Fibroblast of upper back skin (primary cell): ENCODE measurements at regions not wholly inside any gene's neighbourhood (a gene's known extent, or its start where the extent isn't known, plus 50 kb on each side); places are given as distances from the start of the nearest gene placed in this dataset.
"Not testable (repeated sequence)": the region's sequence is repeated elsewhere in the genome, so short reads cannot be mapped to it uniquely, and the experiment has no call there.

Experiments used
- DNase-seq: peaks from one replicate; pipeline ENCODE4 v3.0.0-alpha.2; 2013

- DNase-seq = no peak
Observed at GRCh38 chr14:96688629-96689028, 108.6 kb upstream of the VRK1 start.

- DNase-seq = no peak
Observed at GRCh38 chr14:96690713-96691383, 106.3 kb upstream of the VRK1 start.

GRCh38 chr14:96693252-96693820 lies 103.8 kb upstream of the VRK1 start:
- no peak for DNase-seq

- no peak for DNase-seq
Observed at GRCh38 chr14:96693987-96694386, 103.2 kb upstream of the VRK1 start.

GRCh38 chr14:96698960-96699539 lies 98.1 kb upstream of the VRK1 start:
- no peak for DNase-seq

- DNase-seq = no peak
Observed at GRCh38 chr14:96699666-96700065, 97.5 kb upstream of the VRK1 start.

DNA sequence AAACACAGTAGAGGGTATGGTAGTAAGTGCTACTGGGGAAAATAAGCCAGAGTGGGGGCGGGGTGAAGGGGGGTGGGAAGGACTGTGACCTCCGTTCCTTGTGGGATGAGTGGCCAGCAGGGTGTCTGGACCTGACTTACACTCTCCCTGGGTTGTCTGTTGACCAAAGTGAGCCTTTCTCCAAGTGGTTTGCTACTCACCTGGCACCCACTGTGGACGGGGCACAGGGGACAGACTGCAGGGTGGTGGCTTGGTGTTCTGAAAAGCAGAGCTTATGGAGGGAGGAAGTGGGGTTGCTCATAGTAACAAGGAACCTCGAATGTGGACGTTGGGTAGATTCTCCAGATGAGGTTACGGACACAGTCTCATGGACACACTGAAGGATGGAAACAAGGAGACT lies 94.4 kb upstream of the VRK1 start:
- no peak for DNase-seq

DNA sequence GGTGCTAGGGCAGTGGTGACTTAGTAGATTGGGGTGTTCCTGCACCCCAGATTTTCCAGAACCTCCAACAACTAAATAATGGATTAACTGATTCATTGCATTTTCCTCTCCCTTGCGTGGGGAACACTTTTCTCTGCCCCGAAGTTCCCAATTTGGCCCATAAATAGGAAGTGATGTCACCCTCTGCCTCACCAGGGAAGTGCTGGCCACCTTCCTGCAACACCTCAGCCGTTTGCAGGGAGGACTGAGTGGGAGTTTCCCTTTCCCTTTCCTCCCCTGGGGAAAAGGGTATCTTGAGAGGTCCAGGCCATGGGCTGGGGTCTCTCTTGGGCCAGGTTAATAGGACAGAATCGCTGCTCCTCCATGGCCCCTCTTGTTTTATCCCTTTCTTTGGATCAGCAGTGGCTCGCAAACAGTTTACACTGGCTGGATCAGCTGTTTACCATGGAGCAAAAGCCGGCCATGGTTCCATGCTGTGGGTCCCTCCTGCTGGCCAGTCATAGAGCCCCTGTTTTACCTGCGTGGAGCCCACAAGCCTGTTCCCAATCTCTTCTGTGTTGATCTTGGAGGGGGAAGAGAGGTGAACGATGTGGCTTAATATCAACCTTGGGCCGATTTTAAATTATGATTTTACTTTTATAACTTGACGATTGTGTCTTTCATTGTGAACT lies 91.6 kb upstream of the VRK1 start:
- no peak for DNase-seq

GRCh38 chr14:96706893-96707292 lies 90.3 kb upstream of the VRK1 start:
- DNase-seq = no peak

GRCh38 chr14:96710060-96710666 lies 87.0 kb upstream of the VRK1 start:
- no peak for DNase-seq

DNA sequence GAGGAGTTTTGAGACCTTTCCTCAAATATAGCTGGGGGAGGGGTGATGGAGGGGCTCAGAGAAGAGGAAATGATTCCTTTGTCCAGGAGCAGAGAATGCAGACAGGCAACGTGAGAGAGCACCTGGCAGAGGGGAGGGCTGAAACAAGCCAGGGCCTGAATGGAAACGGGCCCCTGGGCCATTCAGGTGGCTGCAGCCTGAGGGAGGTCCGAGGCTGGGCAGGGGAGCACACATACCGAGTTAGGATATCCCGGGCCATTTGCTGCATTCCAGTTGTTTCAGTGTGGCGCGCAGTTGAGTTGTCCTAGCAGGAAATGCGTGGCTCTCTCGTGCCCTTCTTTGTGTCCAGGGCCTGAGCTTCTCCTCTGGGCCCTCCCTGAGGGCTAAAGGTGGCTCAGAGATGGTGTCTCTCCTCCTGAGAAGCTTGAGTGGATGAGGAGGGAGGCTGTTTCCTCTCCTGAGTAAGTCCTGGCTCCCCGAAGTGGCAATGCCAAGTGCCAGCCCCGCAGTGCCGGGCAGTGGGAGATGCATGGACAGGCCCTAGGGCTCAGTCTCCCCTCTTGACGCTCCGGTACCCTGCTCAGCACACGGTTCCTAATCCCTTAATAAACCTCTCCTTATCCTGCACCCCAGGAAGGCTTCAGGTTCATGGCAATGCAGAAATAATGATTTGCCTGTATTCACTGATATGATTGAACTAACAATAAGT lies 85.5 kb upstream of the VRK1 start:
- no peak for DNase-seq

GRCh38 chr14:96713426-96713825 lies 83.8 kb upstream of the VRK1 start:
- DNase-seq = no peak

DNA sequence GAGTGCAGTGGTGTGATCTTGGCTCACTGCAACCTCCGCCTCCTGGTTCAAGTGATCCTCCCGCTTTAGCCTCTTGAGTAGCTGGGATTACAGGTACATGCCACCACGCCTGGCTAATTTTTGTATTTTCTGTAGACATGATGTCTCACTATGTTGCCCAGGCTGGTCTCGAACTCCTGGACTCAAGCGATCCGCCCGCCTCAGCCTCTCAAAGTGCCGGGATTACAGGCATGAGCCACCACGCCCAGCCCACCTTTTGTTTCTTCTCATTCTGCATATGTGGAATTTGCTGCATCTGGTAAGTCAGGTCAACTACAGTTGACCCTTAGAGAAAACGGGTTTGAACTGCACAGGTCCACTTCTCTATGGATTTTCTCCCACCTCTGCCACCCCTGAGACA lies 82.6 kb upstream of the VRK1 start:
- not testable (repeated sequence) for DNase-seq

DNA sequence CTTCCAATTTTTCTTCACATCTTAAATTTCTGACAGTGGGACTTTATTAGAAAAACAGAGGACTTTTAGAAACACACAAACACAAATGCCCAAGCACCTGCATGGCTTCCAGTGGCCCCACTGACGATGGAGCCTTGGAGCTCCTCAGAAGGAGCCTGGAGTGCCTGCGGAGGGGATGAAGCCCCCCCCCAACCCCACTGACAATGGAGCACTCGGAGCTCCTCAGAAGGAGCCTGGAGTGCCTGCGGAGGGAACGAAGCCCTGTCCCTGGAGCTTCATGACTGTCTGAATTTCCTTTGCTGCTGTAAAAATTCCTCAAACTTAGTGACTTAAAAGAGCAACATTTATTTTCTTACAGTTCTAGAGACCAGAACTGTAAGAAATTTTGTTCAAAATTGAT lies 80.1 kb upstream of the VRK1 start:
- DNase-seq = no peak

GRCh38 chr14:96718407-96718806 lies 78.8 kb upstream of the VRK1 start:
- DNase-seq = no peak

GRCh38 chr14:96720702-96721101 lies 76.5 kb upstream of the VRK1 start:
- DNase-seq = not testable (repeated sequence)

GRCh38 chr14:96722736-96723135 lies 74.4 kb upstream of the VRK1 start:
- DNase-seq = no peak

- no peak for DNase-seq
Observed at GRCh38 chr14:96723946-96724345, 73.2 kb upstream of the VRK1 start.

DNA sequence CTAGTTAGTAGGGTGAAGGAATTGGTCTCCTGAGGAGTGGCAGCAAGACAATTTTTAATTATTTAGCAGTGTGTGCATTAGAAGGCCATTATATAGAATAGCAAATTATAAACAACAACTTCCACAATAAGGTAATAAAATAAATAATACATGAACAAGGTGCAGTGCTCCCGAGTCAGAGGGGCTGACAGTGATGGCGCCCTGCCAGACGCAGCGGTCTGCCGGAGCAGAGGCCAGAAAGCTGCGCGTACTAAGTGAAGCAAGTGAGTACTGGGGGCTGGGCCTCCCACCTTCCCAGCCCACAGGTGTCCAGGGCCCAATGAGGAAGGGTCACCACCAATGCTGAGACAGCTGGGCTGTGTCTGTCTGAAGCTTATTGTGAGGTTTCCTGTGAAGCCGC lies 72.0 kb upstream of the VRK1 start:
- no peak for DNase-seq

DNA sequence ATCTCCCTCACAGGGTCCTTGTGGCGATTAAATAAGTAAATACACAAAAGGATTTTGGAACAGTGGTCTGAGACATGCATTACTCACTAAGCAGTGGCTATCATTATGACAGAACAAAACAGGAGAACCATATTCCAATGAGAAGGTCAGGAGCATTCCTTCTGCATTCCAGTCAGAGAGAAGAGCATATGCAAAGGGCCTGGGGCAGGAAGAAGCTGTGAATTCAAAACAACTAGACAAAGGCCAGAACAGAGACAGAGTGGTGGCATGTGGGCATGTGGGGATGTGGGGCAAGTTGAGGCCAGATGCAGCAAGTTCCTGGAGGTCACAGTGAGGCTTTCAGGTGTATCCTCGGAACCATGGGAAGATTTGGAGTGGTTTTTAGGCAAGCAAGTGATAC lies 70.1 kb upstream of the VRK1 start:
- no peak for DNase-seq

GRCh38 chr14:96727491-96727890 lies 69.7 kb upstream of the VRK1 start:
- no peak for DNase-seq

GRCh38 chr14:96727980-96728717 lies 69.0 kb upstream of the VRK1 start:
- no peak for DNase-seq
